DOHH2 (cell line): ENCODE measurements at regions not wholly inside any gene's neighbourhood (a gene's known extent, or its start where the extent isn't known, plus 50 kb on each side); places are given as distances from the start of the nearest gene placed in this dataset.

ENCODE experiments used
- H3F3A ChIP-seq: fragments of 200-600 bp; sonication (generic), shearing (Covaris generic); 2 replicates; pipeline ENCODE4 v1.6.0; 2016; ENCODE audit warnings: antibody characterized with exemption, mild to moderate bottlenecking; ENCODE audit not compliant: control insufficient read depth, insufficient read depth
- H3K27ac ChIP-seq: fragments of 200-600 bp; sonication (generic); 2 replicates; pipeline ENCODE4 v1.5.1; 2014; ENCODE audit warnings: low read depth, mild to moderate bottlenecking, low read length, moderate library complexity
- H3K27me3 ChIP-seq: fragments of 200-600 bp; sonication (generic); 2 replicates; pipeline ENCODE4 v1.6.1; 2014; ENCODE audit warnings: mild to moderate bottlenecking, low read length, mixed read lengths; ENCODE audit not compliant: control insufficient read depth
- H3K36me3 ChIP-seq: fragments of 200-600 bp; sonication (generic); 2 replicates; pipeline ENCODE4 v1.6.1; 2014; ENCODE audit warnings: mild to moderate bottlenecking, low read length, moderate library complexity, mixed read lengths; ENCODE audit not compliant: control insufficient read depth
- H3K4me1 ChIP-seq: fragments of 200-600 bp; sonication (generic); 2 replicates; pipeline ENCODE4 v1.6.1; 2014; ENCODE audit warnings: mild to moderate bottlenecking, low read length, mixed read lengths; ENCODE audit not compliant: control insufficient read depth
- H3K4me2 ChIP-seq: fragments of 200-600 bp; sonication (generic); 2 replicates; pipeline ENCODE4 v1.6.0; 2014; ENCODE audit warnings: mild to moderate bottlenecking, low read length, moderate library complexity
- H3K4me3 ChIP-seq: fragments of 200-600 bp; sonication (generic); 2 replicates; pipeline ENCODE4 v1.5.1; 2014; ENCODE audit warnings: mild to moderate bottlenecking, low read length, mixed read lengths
- H3K79me2 ChIP-seq: fragments of 200-600 bp; sonication (generic); 2 replicates; pipeline ENCODE4 v1.6.1; 2014; ENCODE audit warnings: mild to moderate bottlenecking, low read length, mixed read lengths; ENCODE audit not compliant: control insufficient read depth
- H3K9me2 ChIP-seq: fragments of 200-600 bp; sonication (generic); replicated peaks from 2 replicates; pipeline ENCODE4 v1.6.1; 2014; ENCODE audit warnings: mild to moderate bottlenecking, low read length, mixed read lengths; ENCODE audit not compliant: control insufficient read depth
- H3K9me3 ChIP-seq: fragments of 200-600 bp; sonication (generic); 2 replicates; pipeline ENCODE4 v1.6.1; 2014; ENCODE audit warnings: antibody characterized with exemption, low read length, mixed read lengths; ENCODE audit not compliant: control insufficient read depth, insufficient read depth
- H4K20me1 ChIP-seq: fragments of 200-600 bp; sonication (generic); 2 replicates; pipeline ENCODE4 v1.6.0; 2014; ENCODE audit warnings: low read depth, mild to moderate bottlenecking, antibody characterized with exemption, low read length, moderate library complexity; ENCODE audit not compliant: control insufficient read depth, insufficient read depth
- EZH2phosphoT487 ChIP-seq: fragments of 200-600 bp; sonication (generic); IDR thresholded peaks from 2 replicates; pipeline ENCODE4 v1.6.1; 2017; ENCODE audit warnings: borderline replicate concordance, mild to moderate bottlenecking, antibody characterized with exemption, low read length, moderate library complexity, mixed read lengths
- TF ChIP-seq, protein P1 (sequence below): fragments of 200-600 bp; sonication (generic); IDR thresholded peaks from one replicate; pipeline ENCODE4 v1.5.1; 2014; ENCODE audit warnings: antibody characterized with exemption, mild to moderate bottlenecking, low read depth, low read length; ENCODE audit not compliant: poor library complexity, severe bottlenecking

GRCh38 chr4:84243685-84244084 lies 255.4 kb downstream of the NKX6-1 start:
- no peak overlapping the region for H3K27ac ChIP-seq
- H3K9me3 ChIP-seq = no peaks in the 10 kb centered on the region
- H3K27me3 ChIP-seq = no peaks in the 10 kb centered on the region
- H3K79me2 ChIP-seq = no peaks in the 10 kb centered on the region
- no peak overlapping the region for H3K4me3 ChIP-seq
- no peak overlapping the region for H3K4me2 ChIP-seq
- no peaks in the 10 kb centered on the region for H3K36me3 ChIP-seq
- H4K20me1 ChIP-seq = no peaks in the 10 kb centered on the region
- H3F3A ChIP-seq = no peaks in the 10 kb centered on the region
- H3K9me2 ChIP-seq = no peaks in the 10 kb centered on the region
- no peaks in the 10 kb centered on the region for H3K4me1 ChIP-seq
- TF ChIP-seq, protein P1, sequence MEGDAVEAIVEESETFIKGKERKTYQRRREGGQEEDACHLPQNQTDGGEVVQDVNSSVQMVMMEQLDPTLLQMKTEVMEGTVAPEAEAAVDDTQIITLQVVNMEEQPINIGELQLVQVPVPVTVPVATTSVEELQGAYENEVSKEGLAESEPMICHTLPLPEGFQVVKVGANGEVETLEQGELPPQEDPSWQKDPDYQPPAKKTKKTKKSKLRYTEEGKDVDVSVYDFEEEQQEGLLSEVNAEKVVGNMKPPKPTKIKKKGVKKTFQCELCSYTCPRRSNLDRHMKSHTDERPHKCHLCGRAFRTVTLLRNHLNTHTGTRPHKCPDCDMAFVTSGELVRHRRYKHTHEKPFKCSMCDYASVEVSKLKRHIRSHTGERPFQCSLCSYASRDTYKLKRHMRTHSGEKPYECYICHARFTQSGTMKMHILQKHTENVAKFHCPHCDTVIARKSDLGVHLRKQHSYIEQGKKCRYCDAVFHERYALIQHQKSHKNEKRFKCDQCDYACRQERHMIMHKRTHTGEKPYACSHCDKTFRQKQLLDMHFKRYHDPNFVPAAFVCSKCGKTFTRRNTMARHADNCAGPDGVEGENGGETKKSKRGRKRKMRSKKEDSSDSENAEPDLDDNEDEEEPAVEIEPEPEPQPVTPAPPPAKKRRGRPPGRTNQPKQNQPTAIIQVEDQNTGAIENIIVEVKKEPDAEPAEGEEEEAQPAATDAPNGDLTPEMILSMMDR = no peak
- no peak for TF ChIP-seq EZH2phosphoT487

- Histone ChIP-seq H3K9me2 (no peaks in the 10 kb centered on the region), H3K27ac (no peak overlapping the region)
Measured at GRCh38 chr4:84239278-84239845, 259.7 kb downstream of the NKX6-1 start.

DNA sequence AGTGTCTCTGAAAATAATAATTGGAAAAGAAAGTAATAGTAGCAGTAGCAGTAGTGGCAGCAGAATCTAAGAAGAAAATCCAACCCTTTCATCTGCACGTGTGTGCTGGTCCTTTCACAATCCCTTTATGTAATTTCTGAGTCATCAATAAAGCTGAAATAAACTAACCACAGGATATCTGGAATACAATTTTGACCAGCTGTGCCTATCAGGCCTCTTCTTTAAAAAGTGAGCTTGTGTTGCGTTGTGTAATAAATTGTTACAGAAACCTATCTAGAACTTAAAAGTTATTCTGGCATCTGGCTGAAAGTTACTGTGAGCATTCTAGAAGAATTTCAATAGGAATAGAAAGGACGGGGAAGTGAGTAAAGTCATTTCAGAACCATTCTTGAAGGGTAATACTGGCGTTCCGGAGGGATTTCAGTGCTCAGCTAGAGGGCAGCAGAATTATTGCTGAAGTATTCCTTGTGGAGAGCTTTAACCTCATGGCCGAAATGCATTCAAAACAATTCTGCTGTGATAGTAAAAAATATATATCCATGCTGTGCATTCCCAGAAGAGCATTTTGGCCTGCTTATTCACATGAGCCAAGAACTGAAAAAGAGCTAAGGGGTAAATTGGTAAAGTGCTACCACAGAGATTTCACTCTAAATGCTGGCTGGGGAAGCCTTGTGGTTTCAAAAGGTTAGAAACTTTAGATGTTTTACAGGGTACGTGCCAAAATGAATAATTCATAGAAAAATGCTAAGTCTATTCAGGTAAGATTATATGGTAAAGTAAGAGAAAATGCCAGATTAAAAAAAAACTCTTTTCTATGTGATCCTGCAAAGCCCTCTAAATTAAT lies 260.6 kb downstream of the NKX6-1 start:
- no peak overlapping the region for H3K4me2 ChIP-seq
- no peaks in the 10 kb centered on the region for H3K27me3 ChIP-seq
- H3K79me2 ChIP-seq = no peaks in the 10 kb centered on the region
- no peaks in the 10 kb centered on the region for H3K36me3 ChIP-seq
- no peak overlapping the region for H3K27ac ChIP-seq
- no peaks in the 10 kb centered on the region for H3K4me1 ChIP-seq
- no peak for TF ChIP-seq EZH2phosphoT487
- TF ChIP-seq, protein P1 = no peak
- no peaks in the 10 kb centered on the region for H4K20me1 ChIP-seq
- no peaks in the 10 kb centered on the region for H3K9me2 ChIP-seq
- no peaks in the 10 kb centered on the region for H3K9me3 ChIP-seq
- no peak overlapping the region for H3K4me3 ChIP-seq
- no peaks in the 10 kb centered on the region for H3F3A ChIP-seq

More at GRCh38 chr4:84239278-84239845, 259.7 kb downstream of the NKX6-1 start:
- no peak for TF ChIP-seq EZH2phosphoT487
- TF ChIP-seq, protein P1 = no peak
- no peaks in the 10 kb centered on the region for H3K27me3 ChIP-seq
- no peak overlapping the region for H3K4me2 ChIP-seq
- no peaks in the 10 kb centered on the region for H4K20me1 ChIP-seq
- no peak overlapping the region for H3K4me3 ChIP-seq
- no peaks in the 10 kb centered on the region for H3K9me3 ChIP-seq
- H3F3A ChIP-seq = no peaks in the 10 kb centered on the region
- H3K79me2 ChIP-seq = no peaks in the 10 kb centered on the region
- no peaks in the 10 kb centered on the region for H3K4me1 ChIP-seq
- no peaks in the 10 kb centered on the region for H3K36me3 ChIP-seq
